PC-3 (cell line): ENCODE measurements at regions not wholly inside any gene's neighbourhood (a gene's known extent, or its start where the extent isn't known, plus 50 kb on each side); places are given as distances from the start of the nearest gene placed in this dataset.

ENCODE experiments used
- EZH2 ChIP-seq: fragments of 300-600 bp; sonication (generic); IDR thresholded peaks from one replicate; pipeline ENCODE4 v1.6.1; 2017; ENCODE audit warnings: antibody characterized with exemption, mild to moderate bottlenecking, low read length; ENCODE audit not compliant: unreplicated experiment
- TF ChIP-seq, protein P1 (sequence below): fragments of 300-600 bp; sonication (generic); conservative IDR thresholded peaks from 2 replicates; pipeline ENCODE4 v1.5.1; 2017; ENCODE audit warnings: antibody characterized with exemption, low read depth, mild to moderate bottlenecking, low read length

DNA sequence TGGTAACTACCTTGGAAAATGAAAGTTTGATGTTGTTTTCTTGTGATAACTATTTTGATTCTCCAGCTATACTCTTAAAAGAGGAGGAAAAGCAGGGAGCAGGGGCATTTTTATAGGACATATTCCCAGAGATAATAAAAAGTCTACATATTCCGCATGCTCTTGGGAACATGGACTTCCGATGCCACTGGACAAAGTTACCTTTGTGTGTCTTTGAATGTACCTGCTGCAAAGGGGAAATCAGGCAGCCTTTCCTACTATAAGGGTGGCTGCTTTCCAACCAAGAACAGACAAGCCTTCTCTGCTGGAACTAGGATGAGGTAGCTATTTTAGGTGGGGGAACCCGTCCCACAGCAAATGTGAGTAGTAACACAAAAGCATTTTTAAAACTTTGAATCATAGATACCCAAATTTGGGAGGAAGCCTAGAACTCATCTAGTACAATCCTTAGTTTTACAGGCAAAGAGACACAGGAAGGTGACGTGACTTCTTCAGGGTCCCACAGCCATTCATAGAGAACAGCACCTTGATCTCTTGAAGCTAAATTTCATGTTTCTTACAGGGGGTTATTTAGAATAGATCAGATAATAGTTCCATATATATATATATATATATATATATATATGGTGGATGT lies 179.9 kb downstream of the FASLG start:
- no peak for TF ChIP-seq EZH2
- TF ChIP-seq, protein P1, sequence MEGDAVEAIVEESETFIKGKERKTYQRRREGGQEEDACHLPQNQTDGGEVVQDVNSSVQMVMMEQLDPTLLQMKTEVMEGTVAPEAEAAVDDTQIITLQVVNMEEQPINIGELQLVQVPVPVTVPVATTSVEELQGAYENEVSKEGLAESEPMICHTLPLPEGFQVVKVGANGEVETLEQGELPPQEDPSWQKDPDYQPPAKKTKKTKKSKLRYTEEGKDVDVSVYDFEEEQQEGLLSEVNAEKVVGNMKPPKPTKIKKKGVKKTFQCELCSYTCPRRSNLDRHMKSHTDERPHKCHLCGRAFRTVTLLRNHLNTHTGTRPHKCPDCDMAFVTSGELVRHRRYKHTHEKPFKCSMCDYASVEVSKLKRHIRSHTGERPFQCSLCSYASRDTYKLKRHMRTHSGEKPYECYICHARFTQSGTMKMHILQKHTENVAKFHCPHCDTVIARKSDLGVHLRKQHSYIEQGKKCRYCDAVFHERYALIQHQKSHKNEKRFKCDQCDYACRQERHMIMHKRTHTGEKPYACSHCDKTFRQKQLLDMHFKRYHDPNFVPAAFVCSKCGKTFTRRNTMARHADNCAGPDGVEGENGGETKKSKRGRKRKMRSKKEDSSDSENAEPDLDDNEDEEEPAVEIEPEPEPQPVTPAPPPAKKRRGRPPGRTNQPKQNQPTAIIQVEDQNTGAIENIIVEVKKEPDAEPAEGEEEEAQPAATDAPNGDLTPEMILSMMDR: no peak
